Keratinocyte (primary cell): ENCODE measurements at regions not wholly inside any gene's neighbourhood (a gene's known extent, or its start where the extent isn't known, plus 50 kb on each side); places are given as distances from the start of the nearest gene placed in this dataset.

Source experiments
- DNase-seq: peaks from one replicate; pipeline ENCODE4 v3.0.0-alpha.2; 2011; ENCODE audit warnings: low read depth, missing footprints, low spot score
- FAIRE-seq: peaks from 2 replicates; lab custom pipeline; 2011; peaks lifted over from hg19 to GRCh38; lab: Jason Lieb, UNC
- H2AFZ ChIP-seq: 2 replicates; pipeline ENCODE4 v1.6.0; 2012; ENCODE audit warnings: low read length, control low read depth, inconsistent platforms; ENCODE audit not compliant: control insufficient read depth
- H3K27ac ChIP-seq: 2 replicates; pipeline ENCODE4 v1.5.1; 2011; ENCODE audit warnings: low read length; ENCODE audit not compliant: control insufficient read depth, insufficient read depth
- H3K27me3 ChIP-seq: 3 replicates; pipeline ENCODE4 v1.6.0; 2011; ENCODE audit warnings: low read length; ENCODE audit not compliant: control insufficient read depth, insufficient read depth; ENCODE audit errors: extremely low read depth
- H3K36me3 ChIP-seq, 2 experiments: 2 replicates in 1 of 2; 3 replicates in 1 of 2; pipeline ENCODE4 v1.5.1; 2011; ENCODE audit warnings: low read length in 2 of 2, mild to moderate bottlenecking in 1 of 2; ENCODE audit not compliant: control insufficient read depth in 2 of 2, insufficient read depth in 2 of 2; ENCODE audit errors: extremely low read depth in 1 of 2
- H3K4me1 ChIP-seq: 3 replicates; pipeline ENCODE4 v1.5.1; 2011; ENCODE audit warnings: low read length; ENCODE audit not compliant: control insufficient read depth, insufficient read depth; ENCODE audit errors: extremely low read depth
- H3K4me2 ChIP-seq: 3 replicates; pipeline ENCODE4 v1.6.0; 2011; ENCODE audit warnings: low read depth, low read length; ENCODE audit not compliant: control insufficient read depth, insufficient read depth; ENCODE audit errors: extremely low read depth
- H3K4me3 ChIP-seq, 3 experiments: fragments of 200-600 bp in 1 of 3; sonication (generic) in 1 of 3; 2 replicates in 2 of 3; 3 replicates in 1 of 3; pipeline ENCODE4 v1.5.1; 2011 to 2016; ENCODE audit warnings: low read length in 3 of 3, mild to moderate bottlenecking in 3 of 3, control low read depth in 2 of 3, inconsistent platforms in 1 of 3, low read depth in 1 of 3, mixed read lengths in 1 of 3, mixed run types in 1 of 3, moderate library complexity in 1 of 3; ENCODE audit not compliant: control insufficient read depth in 2 of 3, insufficient read depth in 2 of 3; ENCODE audit errors: extremely low read depth in 1 of 3
- H3K79me2 ChIP-seq: 2 replicates; pipeline ENCODE4 v1.6.0; 2012; ENCODE audit warnings: low read length; ENCODE audit not compliant: control insufficient read depth, insufficient read depth
- H3K9ac ChIP-seq: 3 replicates; pipeline ENCODE4 v1.6.0; 2011; ENCODE audit warnings: low read length; ENCODE audit not compliant: control insufficient read depth, insufficient read depth; ENCODE audit errors: extremely low read depth
- H3K9me1 ChIP-seq: 3 replicates; pipeline ENCODE4 v1.6.0; 2011; ENCODE audit warnings: low read length; ENCODE audit not compliant: control insufficient read depth, insufficient read depth; ENCODE audit errors: extremely low read depth
- H3K9me3 ChIP-seq: 2 replicates; pipeline ENCODE4 v1.5.1; 2012; ENCODE audit warnings: low read depth, low read length; ENCODE audit not compliant: control insufficient read depth
- H4K20me1 ChIP-seq: 3 replicates; pipeline ENCODE4 v1.6.0; 2011; ENCODE audit warnings: low read length; ENCODE audit not compliant: control insufficient read depth, insufficient read depth; ENCODE audit errors: extremely low read depth
- CTCF ChIP-seq, 3 experiments: IDR thresholded peaks in 1 of 3; conservative IDR thresholded peaks in 1 of 3; optimal IDR thresholded peaks in 1 of 3; 2 replicates in 2 of 3; 3 replicates in 1 of 3; pipeline versions ENCODE3 to v1.5.1; 2011; ENCODE audit warnings: low read length in 3 of 3, mild to moderate bottlenecking in 3 of 3, moderate library complexity in 2 of 3, control low read depth in 1 of 3, inconsistent platforms in 1 of 3; ENCODE audit not compliant: insufficient read depth in 2 of 3; ENCODE audit errors: extremely low read depth in 1 of 3
- EZH2 ChIP-seq: IDR thresholded peaks from one replicate; pipeline ENCODE4 v1.6.1; 2012; ENCODE audit warnings: inconsistent platforms, mild to moderate bottlenecking, low read length, moderate library complexity
- dilution Hi-C: fragments of 300-500 bp; cut with MboI; formaldehyde crosslinking; loops from one replicate; pipeline ENCODE4 v1.7.0; 2020; ENCODE audit warnings: low sequenced_read_pairs; ENCODE audit not compliant: extremely low pct_ligation_motif_present

DNA sequence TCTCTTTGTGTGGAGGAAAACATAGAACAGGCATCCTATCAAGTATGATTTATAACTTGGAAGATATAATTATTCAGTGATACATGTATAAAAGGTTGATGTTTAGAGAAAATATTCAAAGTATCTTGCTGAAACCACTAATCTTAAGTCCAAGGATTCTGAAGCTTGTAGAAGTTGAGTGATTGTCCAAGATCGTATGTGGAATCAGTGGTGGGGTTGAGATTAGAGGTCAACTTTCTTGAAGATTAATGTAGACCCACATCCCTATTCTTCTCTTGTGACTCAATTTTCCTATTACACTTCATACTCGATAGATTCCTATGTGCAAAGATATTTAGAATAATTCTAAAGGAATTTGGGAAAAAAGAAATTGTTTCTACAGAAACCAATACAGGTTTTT is 1565.9 kb upstream of the ACVR2A start:
- dilution Hi-C loops: no loop called here
- H3K4me2 ChIP-seq: no peak overlapping the region
- no peaks in the 10 kb centered on the region for H3K4me1 ChIP-seq
- no peaks in the 10 kb centered on the region for H4K20me1 ChIP-seq
- FAIRE-seq (no peak), DNase-seq (no peak)
- no peak overlapping the region for H3K4me3 ChIP-seq
- TF ChIP-seq EZH2: no peak
- no peak for TF ChIP-seq CTCF (optimal IDR thresholded peaks at IDR 0.05 in 1 of 3, IDR thresholded peaks at IDR 0.05 in 1 of 3, conservative IDR thresholded peaks at IDR 0.05 in 1 of 3; ENCODE audit: extremely low read depth in 1 of 3, insufficient read depth in 2 of 3, low read length in 3 of 3)
- no peak overlapping the region for H3K27ac ChIP-seq
- no peaks in the 10 kb centered on the region for H3K9me1 ChIP-seq
- H3K27me3 ChIP-seq: no peaks in the 10 kb centered on the region
- H2AFZ ChIP-seq: no peak overlapping the region
- no peaks in the 10 kb centered on the region for H3K9me3 ChIP-seq
- H3K79me2 ChIP-seq: no peaks in the 10 kb centered on the region
- H3K9ac ChIP-seq: no peak overlapping the region
- no peaks in the 10 kb centered on the region for H3K36me3 ChIP-seq

DNA sequence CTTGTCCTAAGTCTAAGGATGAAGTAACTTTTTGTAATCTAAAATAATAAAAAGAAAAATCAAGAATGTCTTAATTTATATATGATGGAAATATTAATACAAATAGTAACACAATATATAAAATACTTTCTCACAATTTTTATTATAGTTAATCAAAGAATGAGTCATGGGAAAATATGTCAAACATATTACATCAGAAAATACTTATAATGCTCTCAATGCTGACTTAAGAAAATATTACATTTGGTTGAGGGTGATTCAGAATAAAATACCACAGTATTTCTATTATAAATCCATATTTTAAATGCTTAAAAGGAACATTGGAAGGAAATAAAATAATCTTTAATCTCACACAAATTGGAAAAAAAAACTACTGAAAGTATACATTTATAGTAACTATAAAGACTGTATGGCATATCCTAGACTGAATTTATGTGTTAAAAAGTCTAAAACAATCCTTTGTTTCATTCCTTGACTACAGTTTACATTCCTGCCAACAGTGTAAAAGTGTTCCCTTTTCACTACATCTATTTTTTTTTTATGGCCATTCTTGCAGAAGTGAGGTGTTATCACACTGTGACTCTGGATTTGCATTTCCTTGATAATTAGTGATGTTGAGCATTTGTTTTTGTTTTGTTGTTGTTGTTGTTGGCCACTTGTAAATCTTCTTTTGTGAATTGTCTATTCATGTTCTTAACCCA is 1573.5 kb upstream of the ACVR2A start:
- no peaks in the 10 kb centered on the region for H3K4me1 ChIP-seq
- no peak overlapping the region for H3K27ac ChIP-seq
- no peaks in the 10 kb centered on the region for H4K20me1 ChIP-seq
- no peaks in the 10 kb centered on the region for H3K9me1 ChIP-seq
- H3K36me3 ChIP-seq: no peaks in the 10 kb centered on the region
- H3K9ac ChIP-seq: no peak overlapping the region
- no peak overlapping the region for H2AFZ ChIP-seq
- no peaks in the 10 kb centered on the region for H3K79me2 ChIP-seq
- DNase-seq: no peak
- no peak for FAIRE-seq
- no peak overlapping the region for H3K4me2 ChIP-seq
- H3K27me3 ChIP-seq: no peaks in the 10 kb centered on the region
- no peaks in the 10 kb centered on the region for H3K9me3 ChIP-seq
- no peak for TF ChIP-seq EZH2
- no peak for TF ChIP-seq CTCF (optimal IDR thresholded peaks at IDR 0.05 in 1 of 3, IDR thresholded peaks at IDR 0.05 in 1 of 3, conservative IDR thresholded peaks at IDR 0.05 in 1 of 3; ENCODE audit: extremely low read depth in 1 of 3, insufficient read depth in 2 of 3, low read length in 3 of 3)
- no peak overlapping the region for H3K4me3 ChIP-seq
- dilution Hi-C loops: no loop called here
